ENCODE measurements at regions not wholly inside any gene's neighbourhood (a gene's known extent, or its start where the extent isn't known, plus 50 kb on each side); places are given as distances from the start of the nearest gene placed in this dataset.

DNA sequence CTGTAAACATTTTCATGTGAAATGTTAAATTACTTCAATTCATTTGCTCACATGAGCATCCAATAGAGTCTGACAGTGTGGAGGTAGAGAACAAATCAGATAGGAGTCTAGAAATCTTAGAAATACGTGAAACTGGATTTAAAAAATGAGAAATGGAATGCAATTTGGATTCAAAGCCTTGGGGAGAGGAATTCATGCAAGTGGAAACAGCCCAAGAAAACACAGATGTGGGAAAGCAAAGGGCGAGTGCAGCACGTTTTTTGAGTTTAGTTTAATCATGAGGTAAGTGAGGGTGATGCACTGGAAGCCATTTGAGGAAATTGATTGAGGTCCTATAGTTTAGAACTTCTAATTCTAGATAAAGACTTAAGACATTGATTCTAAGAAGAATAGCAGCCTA lies 434.7 kb downstream of the C3orf38 start:
- Histone ChIP-seq H3K27me3 (ENCODE audit: insufficient read depth, poor library complexity, severe bottlenecking) (no peaks in the 10 kb centered on the region), H3K4me3 (replicated peaks; ENCODE audit: insufficient read depth, low read length) (no peak overlapping the region), H3K27ac (replicated peaks) (no peak overlapping the region)
- no peak for DNase-seq (ENCODE audit: low read depth in 1 of 2, low spot score in 1 of 2)
- TF ChIP-seq GABPA (IDR thresholded peaks at IDR 0.05; ENCODE audit: low read depth) = no peak
- TF ChIP-seq SPI1 (IDR thresholded peaks at IDR 0.05; ENCODE audit: borderline replicate concordance, low read depth) = no peak
- TF ChIP-seq, protein P1, sequence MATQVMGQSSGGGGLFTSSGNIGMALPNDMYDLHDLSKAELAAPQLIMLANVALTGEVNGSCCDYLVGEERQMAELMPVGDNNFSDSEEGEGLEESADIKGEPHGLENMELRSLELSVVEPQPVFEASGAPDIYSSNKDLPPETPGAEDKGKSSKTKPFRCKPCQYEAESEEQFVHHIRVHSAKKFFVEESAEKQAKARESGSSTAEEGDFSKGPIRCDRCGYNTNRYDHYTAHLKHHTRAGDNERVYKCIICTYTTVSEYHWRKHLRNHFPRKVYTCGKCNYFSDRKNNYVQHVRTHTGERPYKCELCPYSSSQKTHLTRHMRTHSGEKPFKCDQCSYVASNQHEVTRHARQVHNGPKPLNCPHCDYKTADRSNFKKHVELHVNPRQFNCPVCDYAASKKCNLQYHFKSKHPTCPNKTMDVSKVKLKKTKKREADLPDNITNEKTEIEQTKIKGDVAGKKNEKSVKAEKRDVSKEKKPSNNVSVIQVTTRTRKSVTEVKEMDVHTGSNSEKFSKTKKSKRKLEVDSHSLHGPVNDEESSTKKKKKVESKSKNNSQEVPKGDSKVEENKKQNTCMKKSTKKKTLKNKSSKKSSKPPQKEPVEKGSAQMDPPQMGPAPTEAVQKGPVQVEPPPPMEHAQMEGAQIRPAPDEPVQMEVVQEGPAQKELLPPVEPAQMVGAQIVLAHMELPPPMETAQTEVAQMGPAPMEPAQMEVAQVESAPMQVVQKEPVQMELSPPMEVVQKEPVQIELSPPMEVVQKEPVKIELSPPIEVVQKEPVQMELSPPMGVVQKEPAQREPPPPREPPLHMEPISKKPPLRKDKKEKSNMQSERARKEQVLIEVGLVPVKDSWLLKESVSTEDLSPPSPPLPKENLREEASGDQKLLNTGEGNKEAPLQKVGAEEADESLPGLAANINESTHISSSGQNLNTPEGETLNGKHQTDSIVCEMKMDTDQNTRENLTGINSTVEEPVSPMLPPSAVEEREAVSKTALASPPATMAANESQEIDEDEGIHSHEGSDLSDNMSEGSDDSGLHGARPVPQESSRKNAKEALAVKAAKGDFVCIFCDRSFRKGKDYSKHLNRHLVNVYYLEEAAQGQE (IDR thresholded peaks at IDR 0.05; ENCODE audit: insufficient replicate concordance, low read depth) = no peak
- TF ChIP-seq, protein P2, sequence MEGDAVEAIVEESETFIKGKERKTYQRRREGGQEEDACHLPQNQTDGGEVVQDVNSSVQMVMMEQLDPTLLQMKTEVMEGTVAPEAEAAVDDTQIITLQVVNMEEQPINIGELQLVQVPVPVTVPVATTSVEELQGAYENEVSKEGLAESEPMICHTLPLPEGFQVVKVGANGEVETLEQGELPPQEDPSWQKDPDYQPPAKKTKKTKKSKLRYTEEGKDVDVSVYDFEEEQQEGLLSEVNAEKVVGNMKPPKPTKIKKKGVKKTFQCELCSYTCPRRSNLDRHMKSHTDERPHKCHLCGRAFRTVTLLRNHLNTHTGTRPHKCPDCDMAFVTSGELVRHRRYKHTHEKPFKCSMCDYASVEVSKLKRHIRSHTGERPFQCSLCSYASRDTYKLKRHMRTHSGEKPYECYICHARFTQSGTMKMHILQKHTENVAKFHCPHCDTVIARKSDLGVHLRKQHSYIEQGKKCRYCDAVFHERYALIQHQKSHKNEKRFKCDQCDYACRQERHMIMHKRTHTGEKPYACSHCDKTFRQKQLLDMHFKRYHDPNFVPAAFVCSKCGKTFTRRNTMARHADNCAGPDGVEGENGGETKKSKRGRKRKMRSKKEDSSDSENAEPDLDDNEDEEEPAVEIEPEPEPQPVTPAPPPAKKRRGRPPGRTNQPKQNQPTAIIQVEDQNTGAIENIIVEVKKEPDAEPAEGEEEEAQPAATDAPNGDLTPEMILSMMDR (IDR thresholded peaks at IDR 0.05; ENCODE audit: insufficient read depth, low read length) = no peak
- no peak for TF ChIP-seq POLR2AphosphoS5 (IDR thresholded peaks at IDR 0.05; ENCODE audit: low read depth)

DNA sequence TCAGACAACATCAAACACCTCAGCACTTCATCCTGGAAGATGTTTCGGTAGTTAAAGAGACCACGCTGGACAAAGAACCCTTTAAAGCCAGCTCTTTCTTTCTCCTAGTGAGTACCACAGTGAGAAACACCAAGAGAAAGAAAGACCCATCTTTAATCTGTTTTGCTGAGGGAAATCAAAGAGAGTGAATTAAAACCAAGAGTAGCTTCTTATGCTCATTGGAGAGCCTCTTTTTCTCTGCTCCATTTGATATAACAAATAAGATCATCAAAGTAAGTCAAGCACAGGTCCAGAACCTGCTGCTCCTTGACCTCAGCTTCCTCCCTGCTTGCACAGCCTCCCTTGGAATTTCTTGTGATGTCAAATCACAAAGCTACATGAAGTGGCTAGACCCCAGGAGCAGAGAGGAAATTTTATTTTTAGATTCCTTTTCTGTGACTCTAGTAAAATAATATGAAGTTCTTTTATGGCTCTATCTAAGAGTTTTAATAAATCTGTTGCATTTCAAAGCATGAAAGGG lies 436.4 kb downstream of the C3orf38 start:
- DNase-seq (ENCODE audit: low read depth in 1 of 2, low spot score in 1 of 2) = no peak
- no peaks in the 10 kb centered on the region for H3K27me3 ChIP-seq (ENCODE audit: insufficient read depth, poor library complexity, severe bottlenecking)
- no peak overlapping the region for H3K4me3 ChIP-seq (replicated peaks; ENCODE audit: insufficient read depth, low read length)
- no peak for TF ChIP-seq GABPA (IDR thresholded peaks at IDR 0.05; ENCODE audit: low read depth)
- TF ChIP-seq, protein P1 (IDR thresholded peaks at IDR 0.05; ENCODE audit: insufficient replicate concordance, low read depth) = no peak
- no peak for TF ChIP-seq POLR2AphosphoS5 (IDR thresholded peaks at IDR 0.05; ENCODE audit: low read depth)
- TF ChIP-seq, protein P2 (IDR thresholded peaks at IDR 0.05; ENCODE audit: insufficient read depth, low read length) = no peak
- TF ChIP-seq SPI1 (IDR thresholded peaks at IDR 0.05; ENCODE audit: borderline replicate concordance, low read depth) = no peak
- H3K27ac ChIP-seq (replicated peaks) = no peak overlapping the region

DNA sequence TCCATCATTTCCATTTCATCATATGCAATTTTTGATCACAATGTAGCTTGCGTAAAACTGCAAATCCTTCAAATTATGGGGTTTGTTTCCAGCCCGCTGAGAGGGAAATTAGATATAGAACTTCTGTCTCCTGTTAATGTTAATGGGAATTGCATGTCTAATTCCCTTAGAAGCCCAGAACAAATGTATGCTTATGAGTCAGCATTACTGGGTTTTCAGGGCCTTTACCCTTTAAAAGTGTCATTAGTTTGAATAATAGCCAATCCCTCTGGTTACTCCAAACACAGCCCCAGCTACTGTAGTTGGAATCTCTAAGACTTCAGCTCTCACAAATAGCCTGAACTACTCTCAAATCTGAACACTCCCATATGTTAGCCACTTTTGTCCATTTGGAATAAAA lies 439.4 kb downstream of the C3orf38 start:
- H3K27ac ChIP-seq (replicated peaks) = no peak overlapping the region
- DNase-seq (ENCODE audit: low read depth in 1 of 2, low spot score in 1 of 2) = no peak
- TF ChIP-seq GABPA (IDR thresholded peaks at IDR 0.05; ENCODE audit: low read depth) = no peak
- TF ChIP-seq, protein P1 (IDR thresholded peaks at IDR 0.05; ENCODE audit: insufficient replicate concordance, low read depth) = no peak
- TF ChIP-seq, protein P2 (IDR thresholded peaks at IDR 0.05; ENCODE audit: insufficient read depth, low read length) = no peak
- no peak overlapping the region for H3K4me3 ChIP-seq (replicated peaks; ENCODE audit: insufficient read depth, low read length)
- H3K27me3 ChIP-seq (ENCODE audit: insufficient read depth, poor library complexity, severe bottlenecking) = no peaks in the 10 kb centered on the region
